ENCODE measurements at regions not wholly inside any gene's neighbourhood (a gene's known extent, or its start where the extent isn't known, plus 50 kb on each side); places are given as distances from the start of the nearest gene placed in this dataset.
"Not testable (repeated sequence)": the region's sequence is repeated elsewhere in the genome, so short reads cannot be mapped to it uniquely, and the experiment has no call there.

GRCh38 chr11:115613986-115614632, 109.9 kb upstream of the CADM1 start:
- DNase-seq = no peak

- DNase-seq = no peak
Observed at GRCh38 chr11:115613004-115613403, 108.8 kb upstream of the CADM1 start.

GRCh38 chr11:115612046-115612730, 108.0 kb upstream of the CADM1 start:
- no peak for DNase-seq

- no peak for DNase-seq
Observed at GRCh38 chr11:115611343-115611742, 107.1 kb upstream of the CADM1 start.

GRCh38 chr11:115610908-115611307, 106.7 kb upstream of the CADM1 start:
- no peak for DNase-seq

GRCh38 chr11:115610234-115610633, 106.0 kb upstream of the CADM1 start:
- DNase-seq = not testable (repeated sequence)

GRCh38 chr11:115608976-115609375, 104.8 kb upstream of the CADM1 start:
- DNase-seq = no peak

- DNase-seq = no peak
Observed at GRCh38 chr11:115607621-115608221, 103.5 kb upstream of the CADM1 start.

- DNase-seq = no peak
Observed at GRCh38 chr11:115606498-115607220, 102.4 kb upstream of the CADM1 start.

GRCh38 chr11:115605871-115606497, 101.8 kb upstream of the CADM1 start:
- no peak for DNase-seq

- DNase-seq = not testable (repeated sequence)
Observed at GRCh38 chr11:115605397-115605796, 101.2 kb upstream of the CADM1 start.

- no peak for DNase-seq
Observed at GRCh38 chr11:115599125-115599524, 94.9 kb upstream of the CADM1 start.

- DNase-seq = no peak
Observed at GRCh38 chr11:115598257-115598901, 94.2 kb upstream of the CADM1 start.

GRCh38 chr11:115591380-115591779, 87.2 kb upstream of the CADM1 start:
- no peak for DNase-seq

GRCh38 chr11:115590254-115590653, 86.0 kb upstream of the CADM1 start:
- DNase-seq = no peak

- no peak for DNase-seq
Observed at GRCh38 chr11:115587718-115588342, 83.6 kb upstream of the CADM1 start.

- DNase-seq = no peak
Observed at GRCh38 chr11:115585361-115586024, 81.3 kb upstream of the CADM1 start.

- DNase-seq = peak; percentile 12
Observed at GRCh38 chr11:115581871-115582639, 77.8 kb upstream of the CADM1 start.

GRCh38 chr11:115580927-115581680, 76.9 kb upstream of the CADM1 start:
- no peak for DNase-seq

- DNase-seq = no peak
Observed at GRCh38 chr11:115580416-115580815, 76.2 kb upstream of the CADM1 start.
